GM12892 (cell line): ENCODE measurements at regions not wholly inside any gene's neighbourhood (a gene's known extent, or its start where the extent isn't known, plus 50 kb on each side); places are given as distances from the start of the nearest gene placed in this dataset.

Experiments used
- DNase-seq: peaks from one replicate; pipeline ENCODE4 v3.0.0; 2011; ENCODE audit not compliant: insufficient read length
- FAIRE-seq: peaks from 2 replicates; lab custom pipeline; 2011; peaks lifted over from hg19 to GRCh38; lab: Jason Lieb, UNC
- POLR2A ChIP-seq: IDR thresholded peaks from 2 replicates; pipeline ENCODE4 v1.6.1; 2011; ENCODE audit warnings: low read depth, low read length, control low read depth
- POLR2AphosphoS5 ChIP-seq: IDR thresholded peaks from 2 replicates; pipeline ENCODE4 v1.6.1; 2011; ENCODE audit warnings: low read depth, low read length, control low read depth
- TAF1 ChIP-seq: IDR thresholded peaks from 2 replicates; pipeline ENCODE4 v1.6.1; 2011; ENCODE audit warnings: low read depth, mild to moderate bottlenecking, control low read depth, low read length, borderline replicate concordance

DNA sequence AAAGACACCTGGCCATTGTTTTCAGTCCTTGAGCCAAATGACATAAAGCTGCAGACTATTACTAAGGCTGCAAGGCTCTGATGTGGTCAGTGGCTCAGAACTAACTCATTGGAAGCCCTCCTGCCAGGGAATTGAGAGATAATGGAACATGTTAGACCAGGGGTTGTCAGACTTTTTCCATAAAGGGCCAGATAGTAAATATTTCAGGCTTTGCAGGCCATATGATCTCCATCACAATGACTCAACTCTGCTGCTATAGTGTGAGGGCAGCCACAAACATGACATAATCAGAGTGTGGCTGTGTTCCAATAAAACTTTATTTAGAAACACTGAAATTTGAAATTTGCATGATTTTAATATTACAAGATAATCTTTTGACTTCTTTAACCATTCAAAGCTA is 140.3 kb downstream of the TMEM30B start:
- TF ChIP-seq TAF1 (no peak), POLR2AphosphoS5 (no peak), POLR2A (no peak)
- DNase-seq (no peak), FAIRE-seq (no peak)

DNA sequence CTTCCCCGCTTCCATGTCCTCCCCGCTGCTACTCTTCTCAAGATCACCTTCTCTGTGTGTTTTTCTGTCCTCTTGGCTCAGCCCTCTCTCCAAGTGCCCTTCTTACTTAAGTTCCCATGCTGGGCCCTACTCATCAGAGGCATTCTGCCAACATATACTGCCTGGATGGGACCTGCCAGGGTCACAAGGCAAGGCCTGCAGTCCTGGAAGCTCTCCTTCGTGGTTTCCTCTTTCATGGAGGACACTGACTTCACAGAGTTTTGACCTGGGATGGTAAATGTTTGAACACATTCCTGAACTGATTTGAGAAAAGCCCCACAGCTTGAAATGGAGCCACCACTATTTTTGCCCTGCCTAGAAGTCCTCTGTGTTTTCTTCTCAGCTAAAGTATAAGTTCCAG is 140.9 kb downstream of the TMEM30B start:
- no peak for TF ChIP-seq POLR2A
- no peak for TF ChIP-seq POLR2AphosphoS5
- no peak for TF ChIP-seq TAF1
- FAIRE-seq: no peak
- DNase-seq: no peak

- no peak for DNase-seq
- no peak for TF ChIP-seq POLR2A
- TF ChIP-seq TAF1: no peak
- no peak for TF ChIP-seq POLR2AphosphoS5
- no peak for FAIRE-seq
These were observed 142.0 kb downstream of the TMEM30B start for GRCh38 chr14:61139006-61139599.

DNA sequence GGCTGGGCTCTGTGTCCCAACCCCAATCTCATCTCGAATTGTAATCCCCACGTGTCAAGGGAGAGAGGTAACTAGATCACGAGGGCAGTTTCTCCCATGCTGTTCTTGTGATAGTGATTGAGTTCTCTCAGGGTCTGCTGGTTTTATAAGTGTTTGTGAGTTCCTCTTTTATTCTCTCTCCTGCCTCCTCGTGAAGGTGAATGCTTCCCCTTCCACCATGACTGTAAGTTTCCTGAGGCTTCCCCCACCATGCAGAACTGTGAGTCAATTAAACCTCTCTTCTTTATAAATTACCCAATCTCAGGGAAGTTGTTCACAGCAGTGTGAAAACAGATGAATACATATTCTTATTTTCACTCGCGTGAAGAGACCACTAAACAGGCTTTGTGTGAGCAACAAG is 148.2 kb downstream of the TMEM30B start:
- TF ChIP-seq POLR2AphosphoS5: no peak
- no peak for TF ChIP-seq POLR2A
- TF ChIP-seq TAF1: no peak
- FAIRE-seq (no peak), DNase-seq (no peak)

DNA sequence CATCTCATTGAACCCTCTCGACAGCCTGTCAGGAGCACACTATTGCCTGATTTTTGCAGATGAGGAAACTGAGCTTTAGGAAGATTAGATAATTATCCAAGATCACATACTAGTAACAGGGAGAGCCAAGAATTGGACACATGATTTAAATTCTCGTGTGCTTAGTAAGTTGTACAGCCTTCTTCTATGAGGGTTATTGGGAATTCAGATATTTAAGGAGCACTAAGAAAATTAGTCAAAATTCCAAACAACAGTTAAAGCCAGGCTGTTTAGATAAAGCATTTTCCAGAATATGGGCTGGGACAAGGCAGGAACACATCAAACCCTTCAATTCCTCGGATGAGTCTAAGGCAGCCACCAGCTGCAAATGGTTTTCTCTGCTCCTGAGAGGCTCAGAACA is 148.8 kb downstream of the TMEM30B start:
- no peak for DNase-seq
- no peak for FAIRE-seq
- TF ChIP-seq POLR2A: no peak
- no peak for TF ChIP-seq TAF1
- no peak for TF ChIP-seq POLR2AphosphoS5

- DNase-seq (no peak), FAIRE-seq (no peak)
- TF ChIP-seq TAF1 (no peak), POLR2AphosphoS5 (no peak), POLR2A (no peak)
These were observed 149.6 kb downstream of the SLC38A6 start for GRCh38 chr14:61130512-61131260.

GRCh38 chr14:61129168-61129745 is 148.2 kb downstream of the SLC38A6 start:
- DNase-seq (no peak), FAIRE-seq (no peak)
- TF ChIP-seq TAF1: no peak
- no peak for TF ChIP-seq POLR2AphosphoS5
- no peak for TF ChIP-seq POLR2A

- TF ChIP-seq POLR2A (no peak), TAF1 (no peak), POLR2AphosphoS5 (no peak)
- no peak for DNase-seq
These were observed 147.5 kb downstream of the SLC38A6 start for GRCh38 chr14:61128382-61129167.

GRCh38 chr14:61126603-61127498 is 145.8 kb downstream of the SLC38A6 start:
- no peak for DNase-seq
- no peak for FAIRE-seq
- TF ChIP-seq TAF1: no peak
- no peak for TF ChIP-seq POLR2AphosphoS5
- no peak for TF ChIP-seq POLR2A

More at GRCh38 chr14:61128382-61129167, 147.5 kb downstream of the SLC38A6 start:
- no peak for FAIRE-seq

GRCh38 chr14:61125867-61126572 is 145.0 kb downstream of the SLC38A6 start:
- TF ChIP-seq POLR2AphosphoS5: no peak
- no peak for TF ChIP-seq POLR2A
- TF ChIP-seq TAF1: no peak
- DNase-seq (no peak), FAIRE-seq (peak; percentile 53)
